Bronchial epithelial cell (primary cell): ENCODE measurements at regions not wholly inside any gene's neighbourhood (a gene's known extent, or its start where the extent isn't known, plus 50 kb on each side); places are given as distances from the start of the nearest gene placed in this dataset.

Experiments used
- DNase-seq: peaks from one replicate; pipeline ENCODE4 v3.0.0-alpha.2; 2010; ENCODE audit warnings: low read depth
- FAIRE-seq: peaks from 2 replicates; lab custom pipeline; 2011; peaks lifted over from hg19 to GRCh38; lab: Jason Lieb, UNC
- H3K27me3 ChIP-seq: 2 replicates; pipeline ENCODE4 v1.5.1; 2011; ENCODE audit warnings: low read length; ENCODE audit not compliant: control insufficient read depth, insufficient read depth
- H3K36me3 ChIP-seq: 2 replicates; pipeline ENCODE4 v1.5.1; 2011; ENCODE audit warnings: low read length; ENCODE audit not compliant: control insufficient read depth, insufficient read depth
- H3K4me3 ChIP-seq: 2 replicates; pipeline ENCODE4 v1.5.1; 2011; ENCODE audit warnings: mild to moderate bottlenecking, low read depth, low read length, control low read depth
- CTCF ChIP-seq: IDR thresholded peaks from 2 replicates; pipeline ENCODE4 v1.5.1; 2011; ENCODE audit warnings: mild to moderate bottlenecking, moderate library complexity, low read length, control low read depth, inconsistent platforms; ENCODE audit not compliant: insufficient read depth, severe bottlenecking

- DNase-seq (no peak), FAIRE-seq (no peak)
- H3K36me3 ChIP-seq, result no peaks in the 10 kb centered on the region
- TF ChIP-seq CTCF, result no peak
- H3K4me3 ChIP-seq, result no peak overlapping the region
- no peaks in the 10 kb centered on the region for H3K27me3 ChIP-seq
Measured at GRCh38 chr5:92580814-92581213, 1000.2 kb downstream of the NR2F1-AS1 start.

- TF ChIP-seq CTCF, result no peak
- no peaks in the 10 kb centered on the region for H3K36me3 ChIP-seq
- DNase-seq (no peak), FAIRE-seq (no peak)
- no peaks in the 10 kb centered on the region for H3K27me3 ChIP-seq
- no peak overlapping the region for H3K4me3 ChIP-seq
Measured at GRCh38 chr5:92574023-92574422, 1007.0 kb downstream of the NR2F1-AS1 start.

GRCh38 chr5:92568522-92568921, 1012.5 kb downstream of the NR2F1-AS1 start:
- Histone ChIP-seq H3K36me3 (no peaks in the 10 kb centered on the region), H3K4me3 (no peak overlapping the region), H3K27me3 (no peaks in the 10 kb centered on the region)
- TF ChIP-seq CTCF, result no peak
- DNase-seq (no peak), FAIRE-seq (no peak)

- FAIRE-seq, result no peak
- no peak for TF ChIP-seq CTCF
Measured at GRCh38 chr5:92567831-92568450, 1013.1 kb downstream of the NR2F1-AS1 start.

GRCh38 chr5:92566113-92566786, 1014.8 kb downstream of the NR2F1-AS1 start:
- DNase-seq, result no peak
- no peak for FAIRE-seq
- no peaks in the 10 kb centered on the region for H3K36me3 ChIP-seq
- no peak for TF ChIP-seq CTCF
- H3K27me3 ChIP-seq, result no peaks in the 10 kb centered on the region
- H3K4me3 ChIP-seq, result no peak overlapping the region

More at GRCh38 chr5:92567831-92568450, 1013.1 kb downstream of the NR2F1-AS1 start:
- DNase-seq, result no peak
- no peaks in the 10 kb centered on the region for H3K27me3 ChIP-seq
- H3K36me3 ChIP-seq, result no peaks in the 10 kb centered on the region
- no peak overlapping the region for H3K4me3 ChIP-seq
